Transverse colon (tissue), 4 donors: ENCODE measurements at regions not wholly inside any gene's neighbourhood (a gene's known extent, or its start where the extent isn't known, plus 50 kb on each side); places are given as distances from the start of the nearest gene placed in this dataset.

Source experiments
- CTCF ChIP-seq, 5 experiments: fragments of 200-600 bp in 3 of 5; fragments of 450-650 bp in 2 of 5; sonication (generic) in 3 of 5; IDR thresholded peaks; 1 replicate in 2 of 5; 2 replicates in 3 of 5; pipeline ENCODE4 v1.5.1; 2016 to 2017; ENCODE audit warnings: antibody characterized with exemption in 5 of 5, inconsistent platforms in 3 of 5, mild to moderate bottlenecking in 2 of 5, moderate library complexity in 1 of 5
- EP300 ChIP-seq: sonication (generic); formaldehyde crosslinking; IDR thresholded peaks from one replicate; pipeline ENCODE4 v1.6.1; 2017; ENCODE audit warnings: antibody characterized with exemption, low read depth
- POLR2A ChIP-seq: fragments of 450-650 bp; IDR thresholded peaks from one replicate; pipeline ENCODE4 v1.6.1; 2016; ENCODE audit warnings: antibody characterized with exemption, mild to moderate bottlenecking, moderate library complexity
- POLR2AphosphoS5 ChIP-seq, 3 donors: sonication (generic); formaldehyde crosslinking; IDR thresholded peaks; one replicate each; pipeline ENCODE4 v1.6.1; 2016; ENCODE audit warnings: antibody characterized with exemption in 3 of 3

GRCh38 chr19:33900817-33901216, 104.1 kb downstream of the KCTD15 start:
- TF ChIP-seq CTCF (IDR thresholded peaks at IDR 0.05): no peak
- no peak for TF ChIP-seq POLR2A
- TF ChIP-seq POLR2AphosphoS5 (IDR thresholded peaks at IDR 0.05): no peak
- TF ChIP-seq EP300: no peak
